HCT116 (cell line): ENCODE measurements at regions not wholly inside any gene's neighbourhood (a gene's known extent, or its start where the extent isn't known, plus 50 kb on each side); places are given as distances from the start of the nearest gene placed in this dataset.

Source experiments
- ATAC-seq: fragments of 200-7000 bp; cut with Tn5 transposase; 2 replicates; pipeline ENCODE4 v1.9.1; 2020; ENCODE audit warnings: mild to moderate bottlenecking, moderate library complexity
- BruUV-seq: library from RNA; stranded (reverse); fragments of 400-500 nt; replicated peaks from 2 replicates; lab custom pipeline; 2021; lab: Mats Ljungman, UMichigan
- CTCF ChIA-PET: fragments of 300-600 bp; sonication (Branson Sonifier 250); formaldehyde crosslinking; loops from one replicate; lab custom pipeline; 2021; ENCODE audit warnings: antibody characterized with exemption; lab: Charles Lee
- POLR2A ChIA-PET: fragments of 300-600, 350-600 bp; sonication (Branson Sonifier 250); formaldehyde crosslinking; loops from one replicate; lab custom pipeline; 2021; ENCODE audit warnings: antibody characterized with exemption; lab: Charles Lee
- RAD21 ChIA-PET, 2 experiments: fragments of 300-600 bp; sonication (Branson Sonifier 250); formaldehyde crosslinking; loops; one replicate each; lab custom pipeline; 2023; ENCODE audit warnings: low total read pairs in 2 of 2; ENCODE audit not compliant: uncharacterized antibody in 2 of 2, unreplicated experiment in 2 of 2, low non-redundant PET in 1 of 2; lab: Charles Lee
- DNase-seq: peaks from one replicate; pipeline ENCODE4 v3.0.0-alpha.2; 2010; ENCODE audit warnings: low read depth, low spot score
- H2AFZ ChIP-seq: fragments of 200-600 bp; shearing (Covaris generic), sonication (generic); 2 replicates; pipeline ENCODE4 v1.6.1; 2017; ENCODE audit warnings: low read depth, mixed run types, mixed read lengths, antibody characterized with exemption, low read length; ENCODE audit not compliant: poor library complexity, severe bottlenecking
- H3K27ac ChIP-seq: 2 replicates; pipeline ENCODE4 v1.5.1; 2012; ENCODE audit warnings: low read depth, low read length
- H3K27me3 ChIP-seq: fragments of 200-600 bp; sonication (generic); 2 replicates; pipeline ENCODE4 v1.6.1; 2016; ENCODE audit warnings: mixed run types, low read length, mixed read lengths; ENCODE audit not compliant: insufficient read depth
- H3K36me3 ChIP-seq, 2 experiments: fragments of 200-500 bp in 1 of 2; fragments of 200-600 bp in 1 of 2; sonication (Bioruptor generic) in 1 of 2; sonication (generic) in 1 of 2; 2 replicates each; pipeline versions ENCODE4 v1.5.1 to v1.6.1; 2014 to 2016; ENCODE audit warnings: low read length in 2 of 2, inconsistent platforms in 1 of 2, mixed read lengths in 1 of 2, mixed run types in 1 of 2; ENCODE audit not compliant: insufficient read depth in 2 of 2, control insufficient read depth in 1 of 2
- H3K4me1 ChIP-seq, 2 experiments: fragments of 200-600 bp in 1 of 2; sonication (generic) in 1 of 2; 2 replicates each; pipeline versions ENCODE4 v1.5.1 to v1.6.1; 2012 to 2017; ENCODE audit warnings: low read length in 2 of 2, inconsistent platforms in 1 of 2, mild to moderate bottlenecking in 1 of 2, mixed read lengths in 1 of 2, mixed run types in 1 of 2, moderate library complexity in 1 of 2; ENCODE audit not compliant: insufficient read depth in 2 of 2, control insufficient read depth in 1 of 2
- H3K4me2 ChIP-seq: fragments of 200-600 bp; sonication (generic); 2 replicates; pipeline ENCODE4 v1.6.1; 2017; ENCODE audit warnings: mixed run types, low read length, mixed read lengths
- H3K4me3 ChIP-seq, 2 experiments: fragments of 200-600 bp in 1 of 2; sonication (generic) in 1 of 2; replicated peaks in 1 of 2; 2 replicates each; pipeline ENCODE4 v1.5.1; 2011 to 2016; ENCODE audit warnings: low read length in 2 of 2, control low read depth in 1 of 2, low read depth in 1 of 2, mild to moderate bottlenecking in 1 of 2, mixed read lengths in 1 of 2, mixed run types in 1 of 2
- H3K79me2 ChIP-seq: fragments of 200-600 bp; sonication (generic); 2 replicates; pipeline ENCODE4 v1.6.1; 2017; ENCODE audit warnings: mild to moderate bottlenecking, mixed run types, low read length, moderate library complexity, mixed read lengths; ENCODE audit not compliant: insufficient read depth
- H3K9ac ChIP-seq: fragments of 200-600 bp; sonication (generic); 2 replicates; pipeline ENCODE4 v1.6.1; 2016; ENCODE audit warnings: low read length, mixed read lengths
- H3K9me2 ChIP-seq: fragments of 200-600 bp; sonication (generic), shearing (Covaris generic); 2 replicates; pipeline ENCODE4 v1.6.1; 2017; ENCODE audit warnings: mixed run types, mild to moderate bottlenecking, moderate library complexity; ENCODE audit not compliant: insufficient read depth
- H3K9me3 ChIP-seq, 2 experiments: fragments of 200-500 bp in 1 of 2; fragments of 200-600 bp in 1 of 2; sonication (Bioruptor generic) in 1 of 2; sonication (generic) in 1 of 2; 2 replicates each; pipeline ENCODE4 v1.6.1; 2014 to 2017; ENCODE audit warnings: low read length in 2 of 2, mixed read lengths in 2 of 2, inconsistent platforms in 1 of 2, low read depth in 1 of 2, mild to moderate bottlenecking in 1 of 2, mixed run types in 1 of 2, moderate library complexity in 1 of 2; ENCODE audit not compliant: control insufficient read depth in 1 of 2, insufficient read depth in 1 of 2
- H4K20me1 ChIP-seq: fragments of 200-600 bp; sonication (generic), shearing (Covaris generic); 2 replicates; pipeline ENCODE4 v1.6.1; 2017; ENCODE audit warnings: mixed run types, mild to moderate bottlenecking, moderate library complexity; ENCODE audit not compliant: insufficient read depth
- ATF3 ChIP-seq: IDR thresholded peaks from 2 replicates; pipeline ENCODE4 v1.6.1; 2012
- CBX3 ChIP-seq: IDR thresholded peaks from 2 replicates; pipeline ENCODE4 v1.6.1; 2012; ENCODE audit warnings: low read depth
- EGR1 ChIP-seq: IDR thresholded peaks from 2 replicates; pipeline ENCODE4 v1.6.1; 2012; ENCODE audit warnings: low read depth
- ELF1 ChIP-seq: IDR thresholded peaks from 2 replicates; pipeline ENCODE4 v1.6.1; 2012; ENCODE audit warnings: low read depth, borderline replicate concordance
- EZH2 ChIP-seq: fragments of 200-600 bp; sonication (generic); IDR thresholded peaks from 2 replicates; pipeline ENCODE4 v1.6.1; 2017; ENCODE audit warnings: antibody characterized with exemption, mixed run types
- EZH2phosphoT487 ChIP-seq: fragments of 200-600 bp; IDR thresholded peaks from 2 replicates; pipeline ENCODE4 v1.6.1; 2018; ENCODE audit warnings: antibody characterized with exemption, borderline replicate concordance
- MAX ChIP-seq: IDR thresholded peaks from 2 replicates; pipeline ENCODE4 v1.6.1; 2012
- POLR2A ChIP-seq: IDR thresholded peaks from 2 replicates; pipeline ENCODE4 v1.7.0; 2011; ENCODE audit warnings: borderline replicate concordance; ENCODE audit not compliant: insufficient read depth, insufficient read length; ENCODE audit errors: extremely low read depth
- POLR2AphosphoS5 ChIP-seq: IDR thresholded peaks from 2 replicates; pipeline ENCODE4 v1.6.1; 2011; ENCODE audit warnings: mild to moderate bottlenecking, low read depth, low read length, moderate library complexity
- RAD21 ChIP-seq: IDR thresholded peaks from 2 replicates; pipeline ENCODE4 v1.6.1; 2012; ENCODE audit warnings: low read depth, mild to moderate bottlenecking
- SP1 ChIP-seq: IDR thresholded peaks from 2 replicates; pipeline ENCODE4 v1.6.1; 2012; ENCODE audit warnings: low read depth
- SRF ChIP-seq: IDR thresholded peaks from 2 replicates; pipeline ENCODE4 v1.6.1; 2012; ENCODE audit warnings: low read depth
- YY1 ChIP-seq: IDR thresholded peaks from 2 replicates; pipeline ENCODE4 v1.6.1; 2011; ENCODE audit warnings: low read length, low read depth, moderate library complexity, mild to moderate bottlenecking; ENCODE audit not compliant: insufficient replicate concordance; ENCODE audit errors: extremely low read depth
- ZBTB33 ChIP-seq: IDR thresholded peaks from 2 replicates; pipeline ENCODE4 v1.6.1; 2011; ENCODE audit warnings: mild to moderate bottlenecking, low read length, moderate library complexity; ENCODE audit not compliant: insufficient replicate concordance; ENCODE audit errors: extremely low read depth
- ZFX ChIP-seq: fragments of 450-650 bp; IDR thresholded peaks from 2 replicates; pipeline ENCODE4 v1.6.1; 2017
- ZNF274 ChIP-seq: fragments of 200-500 bp; sonication (Bioruptor generic); IDR thresholded peaks from 2 replicates; pipeline ENCODE4 v1.6.1; 2014; ENCODE audit warnings: mild to moderate bottlenecking, low read depth, low read length, inconsistent platforms
- intact Hi-C: fragments of 100-400 bp; cut with micrococcal nuclease; formaldehyde crosslinking; loops from 2 replicates; pipeline ENCODE4 v1.10.0; 2022
- TF ChIP-seq, protein P1 (sequence below): IDR thresholded peaks from 2 replicates; pipeline ENCODE4 v1.6.1; 2012; ENCODE audit warnings: low read depth

DNA sequence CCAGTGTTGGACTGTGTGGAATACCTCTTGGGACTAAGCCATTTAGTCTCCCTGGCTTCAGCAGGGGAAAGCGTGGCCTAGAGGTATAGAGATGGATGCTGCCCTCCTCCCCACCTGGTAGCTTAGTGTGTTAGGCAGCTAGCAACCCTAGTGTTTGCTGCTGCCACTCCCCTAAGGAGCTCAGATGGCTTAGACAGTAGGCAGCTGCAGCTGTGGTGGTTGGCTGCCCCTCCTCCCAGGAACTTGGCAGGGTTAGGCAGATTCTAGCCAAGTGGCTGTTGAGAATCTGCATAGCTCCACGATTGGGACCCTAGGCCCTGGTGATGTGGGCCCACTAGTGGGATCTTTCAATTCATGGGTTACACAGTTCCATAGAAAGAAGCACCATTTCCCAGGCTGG lies 550.4 kb upstream of the CHAC2 start:
- intact Hi-C loops, result no loop called here
- ChIA-PET CTCF (no interaction called here), RAD21 (no interaction called here), POLR2A (no interaction called here)
- TF ChIP-seq EZH2 (no peak), EGR1 (no peak), MAX (no peak), CBX3 (no peak), ATF3 (no peak), SP1 (no peak), POLR2AphosphoS5 (no peak), EZH2phosphoT487 (no peak), YY1 (no peak), RAD21 (no peak), ZNF274 (no peak), SRF (no peak), ZBTB33 (no peak), POLR2A (no peak), ZFX (no peak), ELF1 (no peak)
- TF ChIP-seq, protein P1, sequence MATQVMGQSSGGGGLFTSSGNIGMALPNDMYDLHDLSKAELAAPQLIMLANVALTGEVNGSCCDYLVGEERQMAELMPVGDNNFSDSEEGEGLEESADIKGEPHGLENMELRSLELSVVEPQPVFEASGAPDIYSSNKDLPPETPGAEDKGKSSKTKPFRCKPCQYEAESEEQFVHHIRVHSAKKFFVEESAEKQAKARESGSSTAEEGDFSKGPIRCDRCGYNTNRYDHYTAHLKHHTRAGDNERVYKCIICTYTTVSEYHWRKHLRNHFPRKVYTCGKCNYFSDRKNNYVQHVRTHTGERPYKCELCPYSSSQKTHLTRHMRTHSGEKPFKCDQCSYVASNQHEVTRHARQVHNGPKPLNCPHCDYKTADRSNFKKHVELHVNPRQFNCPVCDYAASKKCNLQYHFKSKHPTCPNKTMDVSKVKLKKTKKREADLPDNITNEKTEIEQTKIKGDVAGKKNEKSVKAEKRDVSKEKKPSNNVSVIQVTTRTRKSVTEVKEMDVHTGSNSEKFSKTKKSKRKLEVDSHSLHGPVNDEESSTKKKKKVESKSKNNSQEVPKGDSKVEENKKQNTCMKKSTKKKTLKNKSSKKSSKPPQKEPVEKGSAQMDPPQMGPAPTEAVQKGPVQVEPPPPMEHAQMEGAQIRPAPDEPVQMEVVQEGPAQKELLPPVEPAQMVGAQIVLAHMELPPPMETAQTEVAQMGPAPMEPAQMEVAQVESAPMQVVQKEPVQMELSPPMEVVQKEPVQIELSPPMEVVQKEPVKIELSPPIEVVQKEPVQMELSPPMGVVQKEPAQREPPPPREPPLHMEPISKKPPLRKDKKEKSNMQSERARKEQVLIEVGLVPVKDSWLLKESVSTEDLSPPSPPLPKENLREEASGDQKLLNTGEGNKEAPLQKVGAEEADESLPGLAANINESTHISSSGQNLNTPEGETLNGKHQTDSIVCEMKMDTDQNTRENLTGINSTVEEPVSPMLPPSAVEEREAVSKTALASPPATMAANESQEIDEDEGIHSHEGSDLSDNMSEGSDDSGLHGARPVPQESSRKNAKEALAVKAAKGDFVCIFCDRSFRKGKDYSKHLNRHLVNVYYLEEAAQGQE, result no peak
- H3K9me2 ChIP-seq, result no peaks in the 10 kb centered on the region
- DNase-seq, result no peak
- H3K27me3 ChIP-seq, result no peaks in the 10 kb centered on the region
- H3K27ac ChIP-seq, result no peak overlapping the region
- no peak overlapping the region for H3K4me2 ChIP-seq
- ATAC-seq, result no peak
- no peaks in the 10 kb centered on the region for H3K4me1 ChIP-seq
- BruUV-seq, result no TSS peak
- no peaks in the 10 kb centered on the region for H3K9me3 ChIP-seq
- no peaks in the 10 kb centered on the region for H3K36me3 ChIP-seq
- no peaks in the 10 kb centered on the region for H3K79me2 ChIP-seq
- H4K20me1 ChIP-seq, result no peaks in the 10 kb centered on the region
- no peak overlapping the region for H3K4me3 ChIP-seq
- H2AFZ ChIP-seq, result no peak overlapping the region
- no peak overlapping the region for H3K9ac ChIP-seq
